ENCODE measurements at regions not wholly inside any gene's neighbourhood (a gene's known extent, or its start where the extent isn't known, plus 50 kb on each side); places are given as distances from the start of the nearest gene placed in this dataset.

GRCh38 chr9:107605041-107605440, 115.5 kb upstream of the KLF4 start:
- DNase-seq, result no peak
- no peaks in the 10 kb centered on the region for H3K27me3 ChIP-seq (ENCODE audit: control insufficient read depth, insufficient read depth, low read length)
- no peaks in the 10 kb centered on the region for H3K36me3 ChIP-seq (replicated peaks; ENCODE audit: control insufficient read depth, insufficient read depth, low read length)

GRCh38 chr9:107603281-107603680, 113.7 kb upstream of the KLF4 start:
- DNase-seq, result no peak
- Histone ChIP-seq H3K27me3 (ENCODE audit: control insufficient read depth, insufficient read depth, low read length) (no peaks in the 10 kb centered on the region), H3K4me3 (ENCODE audit: insufficient read depth, low read depth, low read length) (no peak overlapping the region), H3K36me3 (replicated peaks; ENCODE audit: control insufficient read depth, insufficient read depth, low read length) (no peaks in the 10 kb centered on the region)

More at GRCh38 chr9:107605041-107605440, 115.5 kb upstream of the KLF4 start:
- no peak overlapping the region for H3K4me3 ChIP-seq (ENCODE audit: insufficient read depth, low read depth, low read length)

GRCh38 chr9:107600060-107600573, 110.5 kb upstream of the KLF4 start:
- Histone ChIP-seq H3K36me3 (replicated peaks; ENCODE audit: control insufficient read depth, insufficient read depth, low read length) (no peaks in the 10 kb centered on the region), H3K4me3 (ENCODE audit: insufficient read depth, low read depth, low read length) (no peak overlapping the region), H3K27me3 (ENCODE audit: control insufficient read depth, insufficient read depth, low read length) (no peaks in the 10 kb centered on the region)
- no peak for DNase-seq

GRCh38 chr9:107597743-107598217, 108.2 kb upstream of the KLF4 start:
- Histone ChIP-seq H3K27me3 (ENCODE audit: control insufficient read depth, insufficient read depth, low read length) (no peaks in the 10 kb centered on the region), H3K36me3 (replicated peaks; ENCODE audit: control insufficient read depth, insufficient read depth, low read length) (no peaks in the 10 kb centered on the region), H3K4me3 (ENCODE audit: insufficient read depth, low read depth, low read length) (no peak overlapping the region)
- DNase-seq, result no peak

- DNase-seq, result no peak
- H3K27me3 ChIP-seq (ENCODE audit: control insufficient read depth, insufficient read depth, low read length), result no peaks in the 10 kb centered on the region
- H3K4me3 ChIP-seq (ENCODE audit: insufficient read depth, low read depth, low read length), result no peak overlapping the region
Measured at GRCh38 chr9:107594908-107595530, 105.5 kb upstream of the KLF4 start.

GRCh38 chr9:107593224-107593870, 103.8 kb upstream of the KLF4 start:
- no peak for DNase-seq
- Histone ChIP-seq H3K36me3 (replicated peaks; ENCODE audit: control insufficient read depth, insufficient read depth, low read length) (no peaks in the 10 kb centered on the region), H3K4me3 (ENCODE audit: insufficient read depth, low read depth, low read length) (no peak overlapping the region), H3K27me3 (ENCODE audit: control insufficient read depth, insufficient read depth, low read length) (no peaks in the 10 kb centered on the region)

More at GRCh38 chr9:107594908-107595530, 105.5 kb upstream of the KLF4 start:
- H3K36me3 ChIP-seq (replicated peaks; ENCODE audit: control insufficient read depth, insufficient read depth, low read length), result no peaks in the 10 kb centered on the region

GRCh38 chr9:107592424-107592823, 102.9 kb upstream of the KLF4 start:
- no peak overlapping the region for H3K4me3 ChIP-seq (ENCODE audit: insufficient read depth, low read depth, low read length)
- DNase-seq, result no peak
- no peaks in the 10 kb centered on the region for H3K36me3 ChIP-seq (replicated peaks; ENCODE audit: control insufficient read depth, insufficient read depth, low read length)
- H3K27me3 ChIP-seq (ENCODE audit: control insufficient read depth, insufficient read depth, low read length), result no peaks in the 10 kb centered on the region; the same call in 1 of the 2 replicates

GRCh38 chr9:107591781-107592180, 102.2 kb upstream of the KLF4 start:
- no peaks in the 10 kb centered on the region; the same call in 1 of the 2 replicates for H3K27me3 ChIP-seq (ENCODE audit: control insufficient read depth, insufficient read depth, low read length)
- DNase-seq, result no peak

GRCh38 chr9:107588393-107588792, 98.8 kb upstream of the KLF4 start:
- no peak for DNase-seq
- no peaks in the 10 kb centered on the region; the same call in 1 of the 2 replicates for H3K27me3 ChIP-seq (ENCODE audit: control insufficient read depth, insufficient read depth, low read length)
- H3K36me3 ChIP-seq (replicated peaks; ENCODE audit: control insufficient read depth, insufficient read depth, low read length), result no peaks in the 10 kb centered on the region
- H3K4me3 ChIP-seq (ENCODE audit: insufficient read depth, low read depth, low read length), result no peak overlapping the region

More at GRCh38 chr9:107591781-107592180, 102.2 kb upstream of the KLF4 start:
- H3K4me3 ChIP-seq (ENCODE audit: insufficient read depth, low read depth, low read length), result no peak overlapping the region
- H3K36me3 ChIP-seq (replicated peaks; ENCODE audit: control insufficient read depth, insufficient read depth, low read length), result no peaks in the 10 kb centered on the region

GRCh38 chr9:107587191-107587963, 97.8 kb upstream of the KLF4 start:
- DNase-seq, result no peak
- H3K36me3 ChIP-seq (replicated peaks; ENCODE audit: control insufficient read depth, insufficient read depth, low read length), result no peaks in the 10 kb centered on the region
- H3K4me3 ChIP-seq (ENCODE audit: insufficient read depth, low read depth, low read length), result no peak overlapping the region
- no peaks in the 10 kb centered on the region; the same call in 1 of the 2 replicates for H3K27me3 ChIP-seq (ENCODE audit: control insufficient read depth, insufficient read depth, low read length)

GRCh38 chr9:107586493-107586892, 96.9 kb upstream of the KLF4 start:
- H3K36me3 ChIP-seq (replicated peaks; ENCODE audit: control insufficient read depth, insufficient read depth, low read length), result no peaks in the 10 kb centered on the region
- no peak overlapping the region for H3K4me3 ChIP-seq (ENCODE audit: insufficient read depth, low read depth, low read length)
- no peaks in the 10 kb centered on the region; the same call in 1 of the 2 replicates for H3K27me3 ChIP-seq (ENCODE audit: control insufficient read depth, insufficient read depth, low read length)
- DNase-seq, result no peak

GRCh38 chr9:107585465-107585864, 95.9 kb upstream of the KLF4 start:
- H3K36me3 ChIP-seq (replicated peaks; ENCODE audit: control insufficient read depth, insufficient read depth, low read length), result no peaks in the 10 kb centered on the region
- H3K4me3 ChIP-seq (ENCODE audit: insufficient read depth, low read depth, low read length), result no peak overlapping the region
- no peaks in the 10 kb centered on the region; the same call in 1 of the 2 replicates for H3K27me3 ChIP-seq (ENCODE audit: control insufficient read depth, insufficient read depth, low read length)
- DNase-seq, result no peak

GRCh38 chr9:107584944-107585343, 95.4 kb upstream of the KLF4 start:
- no peak for DNase-seq

GRCh38 chr9:107584186-107584585, 94.6 kb upstream of the KLF4 start:
- Histone ChIP-seq H3K4me3 (ENCODE audit: insufficient read depth, low read depth, low read length) (no peak overlapping the region), H3K36me3 (replicated peaks; ENCODE audit: control insufficient read depth, insufficient read depth, low read length) (no peaks in the 10 kb centered on the region), H3K27me3 (ENCODE audit: control insufficient read depth, insufficient read depth, low read length) (no peaks in the 10 kb centered on the region; the same call in 1 of the 2 replicates)
- DNase-seq, result no peak

More at GRCh38 chr9:107584944-107585343, 95.4 kb upstream of the KLF4 start:
- Histone ChIP-seq H3K36me3 (replicated peaks; ENCODE audit: control insufficient read depth, insufficient read depth, low read length) (no peaks in the 10 kb centered on the region), H3K27me3 (ENCODE audit: control insufficient read depth, insufficient read depth, low read length) (no peaks in the 10 kb centered on the region; the same call in 1 of the 2 replicates), H3K4me3 (ENCODE audit: insufficient read depth, low read depth, low read length) (no peak overlapping the region)
